Spinal cord (tissue), 9 donors: ENCODE measurements at regions not wholly inside any gene's neighbourhood (a gene's known extent, or its start where the extent isn't known, plus 50 kb on each side); places are given as distances from the start of the nearest gene placed in this dataset.

Experiments used
- DNase-seq, 6 donors: peaks; one replicate each; pipeline versions ENCODE4 v3.0.0 to v3.0.0-alpha.2; 2013 to 2015; ENCODE audit warnings: low spot score in 6 of 6, low read depth in 4 of 6
- H3K27ac ChIP-seq: one replicate; pipeline ENCODE4 v1.5.1; 2013; ENCODE audit warnings: low read depth, low read length, control low read depth
- H3K27me3 ChIP-seq: one replicate; pipeline ENCODE4 v1.6.1; 2013; ENCODE audit warnings: low read length; ENCODE audit not compliant: control insufficient read depth, insufficient read depth
- H3K36me3 ChIP-seq: one replicate; pipeline ENCODE4 v1.6.1; 2013; ENCODE audit warnings: low read length; ENCODE audit not compliant: control insufficient read depth, insufficient read depth
- H3K4me1 ChIP-seq: one replicate; pipeline ENCODE4 v1.6.1; 2013; ENCODE audit warnings: low read length; ENCODE audit not compliant: control insufficient read depth, insufficient read depth
- H3K4me3 ChIP-seq: one replicate; pipeline ENCODE4 v1.5.1; 2013; ENCODE audit warnings: low read depth, low read length, control low read depth
- H3K9me3 ChIP-seq: one replicate; pipeline ENCODE4 v1.6.1; 2013; ENCODE audit warnings: low read length; ENCODE audit not compliant: control insufficient read depth, insufficient read depth
- WGBS: methylation state at CpG from one replicate; pipeline ENCODE4 v1.1.5; 2013; ENCODE audit warnings: missing lambda C conversion rate; ENCODE audit not compliant: insufficient coverage; 5-methylcytosine and 5-hydroxymethylcytosine counted together
- donor health status: healthy.

GRCh38 chr2:200128296-200128695, 172.9 kb downstream of the MAIP1 start:
- no CpG with 5 or more reads among the region's 5 CpGs for WGBS
- peak in 1 of 6 donors; percentile 34 for DNase-seq

GRCh38 chr2:200129721-200130462, 174.5 kb downstream of the MAIP1 start:
- H3K27me3 ChIP-seq = no peaks in the 10 kb centered on the region
- no CpG with 5 or more reads among the region's 2 CpGs for WGBS
- no peak for DNase-seq

More at GRCh38 chr2:200128296-200128695, 172.9 kb downstream of the MAIP1 start:
- Histone ChIP-seq H3K27ac (no peak overlapping the region), H3K4me3 (no peak overlapping the region), H3K36me3 (no peaks in the 10 kb centered on the region), H3K27me3 (no peaks in the 10 kb centered on the region), H3K4me1 (no peaks in the 10 kb centered on the region), H3K9me3 (no peaks in the 10 kb centered on the region)

GRCh38 chr2:200130762-200131166, 175.4 kb downstream of the MAIP1 start:
- peak in 1 of 6 donors; percentile 43 for DNase-seq
- H3K27me3 ChIP-seq = no peaks in the 10 kb centered on the region
- WGBS = 67% methylated on average over 1 of the region's 5 CpGs

More at GRCh38 chr2:200129721-200130462, 174.5 kb downstream of the MAIP1 start:
- no peaks in the 10 kb centered on the region for H3K4me1 ChIP-seq
- no peaks in the 10 kb centered on the region for H3K36me3 ChIP-seq
- H3K27ac ChIP-seq = no peak overlapping the region
- no peak overlapping the region for H3K4me3 ChIP-seq
- H3K9me3 ChIP-seq = no peaks in the 10 kb centered on the region

DNA sequence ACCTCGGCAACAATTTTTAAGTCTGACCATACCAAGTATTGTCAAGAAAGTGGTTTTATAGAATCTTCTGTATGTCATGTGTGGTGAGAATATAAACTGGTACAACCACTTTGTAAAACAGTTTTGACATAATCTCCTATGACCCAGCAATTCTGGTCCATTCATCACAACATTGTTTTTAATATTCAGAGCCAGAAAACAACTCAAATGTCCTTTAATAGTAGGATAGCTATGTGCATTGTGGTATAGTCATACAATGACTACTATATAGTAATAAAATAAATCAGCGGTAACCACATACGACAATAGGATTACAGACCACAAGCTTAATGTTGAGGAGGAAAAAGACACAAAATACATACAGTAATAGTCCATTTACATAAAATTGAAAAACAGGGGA, 175.2 kb upstream of the SPATS2L start:
- DNase-seq = no peak
- H3K36me3 ChIP-seq = no peaks in the 10 kb centered on the region
- no peaks in the 10 kb centered on the region for H3K9me3 ChIP-seq
- H3K4me3 ChIP-seq = no peak overlapping the region
- no peak overlapping the region for H3K27ac ChIP-seq
- H3K27me3 ChIP-seq = no peaks in the 10 kb centered on the region
- WGBS = no CpG with 5 or more reads among the region's 3 CpGs
- no peaks in the 10 kb centered on the region for H3K4me1 ChIP-seq

More at GRCh38 chr2:200130762-200131166, 175.4 kb downstream of the MAIP1 start:
- Histone ChIP-seq H3K9me3 (no peaks in the 10 kb centered on the region), H3K4me3 (no peak overlapping the region), H3K36me3 (no peaks in the 10 kb centered on the region), H3K4me1 (no peaks in the 10 kb centered on the region), H3K27ac (no peak overlapping the region)

GRCh38 chr2:200135082-200135481, 171.4 kb upstream of the SPATS2L start:
- H3K36me3 ChIP-seq = no peaks in the 10 kb centered on the region

DNA sequence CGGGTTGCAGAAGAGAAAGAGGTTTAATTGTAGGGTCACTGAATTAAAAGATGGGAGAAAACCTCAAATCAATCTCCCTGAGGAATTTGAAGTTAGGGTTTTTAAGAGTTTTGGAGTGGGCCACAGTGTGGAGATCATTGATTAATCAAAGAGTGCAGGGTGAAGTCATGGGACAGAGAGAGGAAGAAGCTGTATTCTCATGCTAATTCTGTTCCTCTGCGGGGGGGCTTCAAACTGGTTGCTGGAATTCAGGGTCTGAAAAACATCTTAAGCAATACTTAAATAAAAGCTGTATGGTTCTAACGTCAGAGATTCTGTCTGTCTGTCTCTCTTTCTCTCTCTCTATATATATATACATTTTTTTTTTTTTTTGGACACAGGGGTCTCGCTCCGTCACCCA, 169.8 kb upstream of the SPATS2L start:
- no peaks in the 10 kb centered on the region for H3K36me3 ChIP-seq
- H3K27ac ChIP-seq = no peak overlapping the region
- no peaks in the 10 kb centered on the region for H3K27me3 ChIP-seq
- WGBS = 33% methylated on average over 1 of the region's 5 CpGs
- DNase-seq = no peak
- no peaks in the 10 kb centered on the region for H3K9me3 ChIP-seq
- H3K4me3 ChIP-seq = no peak overlapping the region
- no peaks in the 10 kb centered on the region for H3K4me1 ChIP-seq

More at GRCh38 chr2:200135082-200135481, 171.4 kb upstream of the SPATS2L start:
- H3K27ac ChIP-seq = no peak overlapping the region
- 92% methylated on average over 2 of the region's 3 CpGs for WGBS
- DNase-seq = no peak
- no peaks in the 10 kb centered on the region for H3K9me3 ChIP-seq
- H3K4me3 ChIP-seq = no peak overlapping the region
- H3K27me3 ChIP-seq = no peaks in the 10 kb centered on the region
- H3K4me1 ChIP-seq = no peaks in the 10 kb centered on the region

GRCh38 chr2:200137271-200137670, 169.2 kb upstream of the SPATS2L start:
- H3K27me3 ChIP-seq = no peaks in the 10 kb centered on the region

GRCh38 chr2:200137691-200138090, 168.8 kb upstream of the SPATS2L start:
- H3K27ac ChIP-seq = peak overlapping the region; percentile 72
- H3K4me1 ChIP-seq = no peaks in the 10 kb centered on the region
- 80% methylated on average over 1 of the region's 1 CpG for WGBS
- DNase-seq = no peak
- H3K4me3 ChIP-seq = no peak overlapping the region
- H3K27me3 ChIP-seq = no peaks in the 10 kb centered on the region
- H3K9me3 ChIP-seq = no peaks in the 10 kb centered on the region
- H3K36me3 ChIP-seq = no peaks in the 10 kb centered on the region

More at GRCh38 chr2:200137271-200137670, 169.2 kb upstream of the SPATS2L start:
- no peak overlapping the region for H3K4me3 ChIP-seq
- no peak for DNase-seq
- no peaks in the 10 kb centered on the region for H3K4me1 ChIP-seq
- 75% methylated on average over 2 of the region's 2 CpGs for WGBS
- no peak overlapping the region for H3K27ac ChIP-seq
- no peaks in the 10 kb centered on the region for H3K36me3 ChIP-seq
- H3K9me3 ChIP-seq = no peaks in the 10 kb centered on the region

DNA sequence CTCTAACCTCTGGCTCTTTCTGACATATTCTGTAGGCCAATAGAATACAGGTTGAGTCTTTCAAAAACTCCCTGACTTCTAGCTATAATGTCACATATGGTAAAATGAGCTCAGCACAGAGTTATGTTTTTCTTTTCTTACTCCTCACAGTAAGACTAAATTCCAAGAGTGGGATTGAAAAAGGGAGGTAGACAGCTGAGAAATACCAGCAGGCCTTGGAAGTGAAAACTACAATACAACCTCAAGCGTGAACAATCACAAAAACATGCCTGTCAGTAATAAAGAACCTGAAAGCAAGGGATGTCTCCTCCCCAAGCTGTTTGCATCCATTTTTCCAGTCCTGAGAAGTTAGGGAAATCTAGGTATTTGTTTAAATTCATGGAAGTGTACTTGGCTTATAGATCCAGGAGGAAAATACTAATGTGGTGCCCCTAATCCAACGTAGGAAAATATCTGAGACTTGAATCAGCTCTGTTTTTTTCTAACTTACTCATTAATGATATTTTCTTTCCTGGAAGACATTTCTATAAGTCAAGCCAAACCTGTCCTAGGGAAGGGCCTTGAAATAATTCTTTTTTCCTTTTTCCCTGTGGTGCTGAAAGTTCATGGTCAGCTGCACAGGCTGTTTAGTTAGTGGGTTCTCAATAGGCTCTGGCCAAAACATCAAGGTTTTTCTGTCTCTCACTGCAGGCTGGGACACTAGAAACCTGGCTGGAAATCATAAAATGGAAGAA, 167.9 kb upstream of the SPATS2L start:
- Histone ChIP-seq H3K27me3 (no peaks in the 10 kb centered on the region), H3K4me1 (no peaks in the 10 kb centered on the region), H3K9me3 (no peaks in the 10 kb centered on the region), H3K27ac (peak overlapping the region; percentile 72), H3K4me3 (no peak overlapping the region), H3K36me3 (no peaks in the 10 kb centered on the region)
- no CpG with 5 or more reads among the region's 2 CpGs for WGBS
- peak in 1 of 6 donors; percentile 63 for DNase-seq
